Left ventricle myocardium inferior (tissue), 1 donor: ENCODE measurements at regions not wholly inside any gene's neighbourhood (a gene's known extent, or its start where the extent isn't known, plus 50 kb on each side); places are given as distances from the start of the nearest gene placed in this dataset.

Experiments
- DNase-seq: peaks from one replicate; pipeline ENCODE4 v3.0.0-alpha.2; 2020
- H3K27ac ChIP-seq: fragments of 200-600 bp; replicated peaks from 2 replicates; pipeline ENCODE4 v1.8.0; 2021
- H3K27me3 ChIP-seq: fragments of 200-600 bp; 2 replicates; pipeline ENCODE4 v1.8.0; 2021; ENCODE audit warnings: low read depth
- H3K36me3 ChIP-seq: fragments of 200-600 bp; 2 replicates; pipeline ENCODE4 v1.8.0; 2021
- H3K4me1 ChIP-seq: fragments of 200-600 bp; 2 replicates; pipeline ENCODE4 v1.8.0; 2021
- H3K4me3 ChIP-seq: fragments of 200-600 bp; 2 replicates; pipeline ENCODE4 v1.8.0; 2021; ENCODE audit warnings: mild to moderate bottlenecking, moderate library complexity
- H3K9me3 ChIP-seq: fragments of 200-600 bp; replicated peaks from 2 replicates; pipeline ENCODE4 v1.8.0; 2021
- CTCF ChIP-seq: fragments of 200-600 bp; IDR thresholded peaks from 2 replicates; pipeline ENCODE4 v1.8.0; 2021; ENCODE audit warnings: antibody characterized with exemption, mild to moderate bottlenecking, borderline replicate concordance
- intact Hi-C: fragments of 100-400 bp; cut with micrococcal nuclease; formaldehyde crosslinking; loops from one replicate; pipeline ENCODE4 v1.11.0; 2022
- donor health status: DM: no; HTN: yes; CAD: no; lungs with severe emphysema.

- DNase-seq: no peak
- H3K4me1 ChIP-seq: peaks cover 10% of the 10 kb centered on the region
- H3K36me3 ChIP-seq: no peaks in the 10 kb centered on the region
- intact Hi-C loops: no loop called here
- no peak for TF ChIP-seq CTCF
- H3K9me3 ChIP-seq: no peaks in the 10 kb centered on the region
- H3K4me3 ChIP-seq: no peak overlapping the region
- no peak overlapping the region for H3K27ac ChIP-seq
- H3K27me3 ChIP-seq: no peaks in the 10 kb centered on the region
Measured at GRCh38 chr3:3712971-3713370, 86.3 kb upstream of the LRRN1 start.

GRCh38 chr3:3708769-3709115 is 90.5 kb upstream of the LRRN1 start:
- no peak for DNase-seq
- Histone ChIP-seq H3K27ac (no peak overlapping the region), H3K4me1 (peaks cover 10% of the 10 kb centered on the region), H3K27me3 (no peaks in the 10 kb centered on the region), H3K4me3 (no peak overlapping the region), H3K9me3 (no peaks in the 10 kb centered on the region), H3K36me3 (no peaks in the 10 kb centered on the region)
- TF ChIP-seq CTCF: no peak
- intact Hi-C loops: no loop called here

GRCh38 chr3:3707858-3708768 is 91.1 kb upstream of the LRRN1 start:
- no peak overlapping the region for H3K27ac ChIP-seq
- H3K4me1 ChIP-seq: peaks cover 10% of the 10 kb centered on the region
- DNase-seq: no peak
- intact Hi-C loops: no loop called here
- no peak for TF ChIP-seq CTCF
- H3K9me3 ChIP-seq: no peaks in the 10 kb centered on the region
- H3K27me3 ChIP-seq: no peaks in the 10 kb centered on the region
- H3K36me3 ChIP-seq: no peaks in the 10 kb centered on the region
- no peak overlapping the region for H3K4me3 ChIP-seq

- intact Hi-C loops: no loop called here
- peak; percentile 28 for DNase-seq
- no peak for TF ChIP-seq CTCF
Measured at GRCh38 chr3:3705090-3705775, 94.0 kb upstream of the LRRN1 start.

GRCh38 chr3:3701949-3702348 is 97.3 kb upstream of the LRRN1 start:
- intact Hi-C loops: no loop called here
- no peak for TF ChIP-seq CTCF
- no peaks in the 10 kb centered on the region for H3K36me3 ChIP-seq

More at GRCh38 chr3:3705090-3705775, 94.0 kb upstream of the LRRN1 start:
- Histone ChIP-seq H3K9me3 (no peaks in the 10 kb centered on the region), H3K27ac (no peak overlapping the region), H3K4me1 (peaks cover 10% of the 10 kb centered on the region), H3K36me3 (no peaks in the 10 kb centered on the region), H3K27me3 (no peaks in the 10 kb centered on the region), H3K4me3 (no peak overlapping the region)

More at GRCh38 chr3:3701949-3702348, 97.3 kb upstream of the LRRN1 start:
- no peaks in the 10 kb centered on the region for H3K9me3 ChIP-seq
- H3K27ac ChIP-seq: no peak overlapping the region
- no peak overlapping the region for H3K4me3 ChIP-seq
- no peaks in the 10 kb centered on the region for H3K27me3 ChIP-seq
- H3K4me1 ChIP-seq: no peaks in the 10 kb centered on the region
- no peak for DNase-seq
